Activated T-cell treated with anti-CD3 and anti-CD28 coated beads, Interleukin-2, amount 50 U/mL, for 72 hours (primary cell): ENCODE measurements at regions not wholly inside any gene's neighbourhood (a gene's known extent, or its start where the extent isn't known, plus 50 kb on each side); places are given as distances from the start of the nearest gene placed in this dataset.

ENCODE experiments used
- ATAC-seq, 2 donors: fragments of 150-1000 bp; cut with Tn5 transposase; replicated peaks in 1 of 2; 2 replicates each; pipeline ENCODE4 v1.10.0; 2021; ENCODE audit warnings: moderate library complexity in 2 of 2, mild to moderate bottlenecking in 1 of 2
- DNase-seq, 2 donors: peaks; one replicate each; pipeline ENCODE4 v3.0.0; 2021 to 2022; ENCODE audit warnings: mixed read lengths in 1 of 2
- H3K27ac Mint-ChIP-seq: one replicate; pipeline ENCODE4 v1.8.0; 2022; ENCODE audit warnings: mild to moderate bottlenecking, moderate library complexity, mixed read lengths
- H3K27me3 Mint-ChIP-seq: one replicate; pipeline ENCODE4 v1.8.0; 2022; ENCODE audit warnings: low read depth, mixed read lengths
- H3K36me3 Mint-ChIP-seq, 2 donors: one replicate each; pipeline ENCODE4 v1.8.0; 2022; ENCODE audit warnings: mixed read lengths in 2 of 2, mild to moderate bottlenecking in 1 of 2; ENCODE audit not compliant: insufficient read depth in 2 of 2
- H3K4me1 Mint-ChIP-seq: one replicate; pipeline ENCODE4 v1.8.0; 2022; ENCODE audit warnings: low read depth, mixed read lengths
- H3K4me3 Mint-ChIP-seq, 2 donors: one replicate each; pipeline ENCODE4 v1.8.0; 2022; ENCODE audit warnings: mild to moderate bottlenecking in 2 of 2, mixed read lengths in 2 of 2, moderate library complexity in 2 of 2
- H3K9me3 Mint-ChIP-seq, 2 donors: one replicate each; pipeline ENCODE4 v1.8.0; 2022; ENCODE audit warnings: mixed read lengths in 2 of 2

DNA sequence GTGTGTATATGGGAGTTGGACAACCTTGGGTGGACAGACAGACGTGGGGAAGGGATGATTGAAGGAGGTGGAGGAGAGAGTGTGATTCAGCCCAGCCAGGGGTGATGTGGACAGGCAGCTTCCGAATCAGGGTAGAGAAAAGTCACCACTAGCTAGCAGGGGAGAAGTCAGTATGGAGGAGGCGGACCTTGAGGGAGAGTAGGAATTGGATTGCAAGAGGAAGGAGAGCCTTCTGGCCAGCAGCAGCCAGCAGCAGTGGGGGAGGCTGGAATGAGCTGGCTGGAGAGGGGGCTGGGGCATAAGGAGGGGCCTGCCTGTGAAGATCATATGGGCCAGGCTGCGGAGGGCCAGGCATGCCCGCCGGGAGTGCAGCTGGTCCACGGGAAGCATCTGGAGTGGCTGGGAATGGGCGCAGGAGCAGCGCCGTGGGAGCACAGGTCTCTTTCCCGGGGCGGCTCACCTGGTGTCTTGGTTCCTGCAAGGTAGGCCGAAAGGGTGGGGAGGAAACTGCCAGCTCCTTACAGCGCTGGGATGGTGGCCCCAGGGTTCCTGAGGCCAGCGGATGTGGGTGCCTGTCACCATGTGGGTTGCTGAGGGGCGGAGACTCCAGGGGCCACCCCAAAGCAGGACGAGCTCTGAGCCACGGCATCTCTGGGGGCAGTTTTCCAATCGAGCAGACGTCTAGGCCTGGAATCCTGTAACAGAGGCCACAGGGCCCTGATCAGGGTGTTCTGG is 235.3 kb downstream of the SEC14L1 start:
- Mint-ChIP-seq H3K4me3 (peak overlapping the region; percentile 93 to 96), H3K9me3 (no peaks in the 10 kb centered on the region), H3K36me3 (peaks cover 0 to 7% of the 10 kb centered on the region in 2 donors), H3K27me3 (no peaks in the 10 kb centered on the region), H3K27ac (peak overlapping the region; percentile 77), H3K4me1 (peaks cover 73% of the 10 kb centered on the region)
- ATAC-seq (peak; percentile 72 to 73), DNase-seq (peak; percentile 84 to 86)

DNA sequence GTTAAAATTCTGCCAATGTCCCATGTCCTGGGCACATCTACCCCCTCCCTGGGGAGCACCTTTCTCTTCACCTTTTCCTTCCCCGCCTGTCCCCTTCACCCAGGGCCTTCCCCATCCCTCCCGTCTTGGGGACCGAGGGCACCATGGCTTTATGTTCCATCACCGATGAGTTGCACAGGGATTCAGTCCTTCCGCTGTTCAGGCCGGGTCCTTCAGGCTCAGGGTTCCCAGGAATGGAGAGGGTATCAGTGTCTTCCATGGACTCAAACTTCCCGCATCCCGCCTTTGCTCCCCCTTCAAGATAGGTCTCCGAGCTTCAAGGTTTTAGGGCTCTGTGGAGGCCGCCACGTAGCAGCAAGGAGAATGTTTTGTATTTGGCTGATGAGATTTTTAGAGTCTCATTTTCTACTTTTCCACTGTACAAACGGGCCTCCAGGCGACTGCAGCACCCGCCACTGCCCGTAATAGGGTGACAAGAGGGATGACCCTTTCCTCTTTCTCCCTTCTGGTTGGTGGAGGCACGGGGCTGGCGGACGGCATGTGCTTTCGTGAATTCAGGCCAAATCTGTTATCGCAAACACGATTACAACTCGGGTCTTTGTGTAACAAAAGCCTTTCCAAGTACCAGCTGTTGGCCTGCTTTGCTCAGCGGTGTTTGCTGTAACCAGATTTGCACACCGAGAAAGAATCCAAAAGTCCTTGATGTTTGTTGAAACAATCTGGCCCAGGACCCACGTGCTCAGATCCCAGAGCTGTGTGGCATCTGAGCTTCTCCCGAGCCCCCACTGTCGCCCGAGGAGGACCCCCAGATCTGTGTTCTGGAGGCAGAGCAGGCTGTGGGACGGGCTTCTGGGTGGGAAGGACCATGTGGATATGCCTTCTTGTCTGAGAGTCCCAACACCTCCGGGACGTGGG is 236.3 kb downstream of the SEC14L1 start:
- no peak for DNase-seq
- H3K9me3 Mint-ChIP-seq = no peaks in the 10 kb centered on the region

DNA sequence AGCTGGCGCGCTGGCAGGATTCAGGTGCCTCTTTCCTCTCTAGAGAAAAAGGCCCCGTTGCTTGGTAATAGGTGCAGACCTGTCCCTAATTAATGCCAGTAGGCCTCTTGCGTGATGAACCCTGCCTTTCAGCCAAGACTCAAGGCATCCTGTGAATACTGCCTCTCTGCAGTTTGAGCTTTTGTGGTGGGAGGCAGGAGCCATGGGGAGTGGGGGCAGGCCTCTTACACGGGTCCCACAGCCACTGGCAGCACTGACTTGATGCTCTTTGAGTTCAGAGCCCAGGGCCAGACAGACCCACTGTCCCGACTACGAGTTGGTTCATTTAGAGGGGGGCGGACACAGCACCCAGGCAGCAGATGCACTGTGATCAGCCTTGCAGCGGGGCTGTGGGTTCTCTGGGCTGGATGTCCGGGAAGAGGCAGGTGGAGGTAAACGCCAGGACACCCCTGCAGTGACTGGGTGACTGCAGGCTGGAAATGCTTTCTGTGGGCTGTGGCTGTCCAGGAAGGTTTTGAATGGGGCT is 237.0 kb downstream of the SEC14L1 start:
- Mint-ChIP-seq H3K4me3 (peak overlapping the region in 1 of 2 donors; percentile 33), H3K27ac (no peak overlapping the region), H3K27me3 (no peaks in the 10 kb centered on the region), H3K9me3 (no peaks in the 10 kb centered on the region), H3K4me1 (peaks cover 79% of the 10 kb centered on the region), H3K36me3 (peaks cover 0 to 7% of the 10 kb centered on the region in 2 donors)
- DNase-seq (no peak), ATAC-seq (no peak)

More for the DNA sequence above, 236.3 kb downstream of the SEC14L1 start:
- Mint-ChIP-seq H3K27me3 (no peaks in the 10 kb centered on the region), H3K4me3 (peak overlapping the region; percentile 93 to 96), H3K36me3 (peaks cover 0 to 7% of the 10 kb centered on the region in 2 donors), H3K4me1 (peaks cover 77% of the 10 kb centered on the region), H3K27ac (no peak overlapping the region)
- no peak for ATAC-seq

DNA sequence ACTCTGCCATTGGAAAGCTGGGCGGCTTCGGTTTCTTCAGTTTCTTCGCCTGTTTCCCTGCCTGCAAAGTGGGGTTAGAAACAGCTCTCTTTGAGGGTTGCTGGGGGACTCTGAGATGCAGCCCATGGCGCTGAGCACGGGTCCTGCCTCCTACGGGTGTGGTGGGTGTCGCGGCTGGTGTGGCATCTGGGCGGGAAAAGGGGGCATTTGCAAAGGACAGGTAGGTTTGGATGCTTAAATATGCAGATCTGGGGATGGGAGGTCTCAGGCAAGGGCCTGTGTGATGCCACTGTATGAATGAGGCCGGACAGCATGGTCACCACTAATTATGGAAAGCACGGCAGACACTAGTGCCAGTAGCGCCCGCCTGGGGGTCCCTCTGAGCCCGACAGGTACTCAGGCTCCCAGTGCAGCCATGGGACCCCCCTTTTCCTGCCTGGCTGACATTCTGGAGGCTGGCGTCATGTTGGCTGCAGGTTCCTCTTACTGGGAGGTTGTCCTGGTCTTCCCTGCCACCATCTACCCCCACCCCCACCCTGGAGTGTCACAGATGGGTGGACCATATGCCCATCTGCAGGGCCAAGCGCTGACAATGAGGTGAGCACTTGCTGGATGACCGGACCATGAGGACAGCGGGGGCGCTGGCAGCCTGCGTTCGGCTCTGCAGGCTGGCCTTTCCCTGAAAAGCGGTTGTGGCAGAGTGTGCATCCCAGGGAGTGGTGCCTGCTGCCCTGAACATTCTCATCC is 237.7 kb downstream of the SEC14L1 start:
- H3K4me3 Mint-ChIP-seq = peak overlapping the region; percentile 9 to 16
- ATAC-seq (no peak), DNase-seq (no peak)
- no peaks in the 10 kb centered on the region for H3K27me3 Mint-ChIP-seq
- no peaks in the 10 kb centered on the region for H3K9me3 Mint-ChIP-seq
- peaks cover 0 to 7% of the 10 kb centered on the region in 2 donors for H3K36me3 Mint-ChIP-seq
- peaks cover 86% of the 10 kb centered on the region for H3K4me1 Mint-ChIP-seq
- H3K27ac Mint-ChIP-seq = no peak overlapping the region

DNA sequence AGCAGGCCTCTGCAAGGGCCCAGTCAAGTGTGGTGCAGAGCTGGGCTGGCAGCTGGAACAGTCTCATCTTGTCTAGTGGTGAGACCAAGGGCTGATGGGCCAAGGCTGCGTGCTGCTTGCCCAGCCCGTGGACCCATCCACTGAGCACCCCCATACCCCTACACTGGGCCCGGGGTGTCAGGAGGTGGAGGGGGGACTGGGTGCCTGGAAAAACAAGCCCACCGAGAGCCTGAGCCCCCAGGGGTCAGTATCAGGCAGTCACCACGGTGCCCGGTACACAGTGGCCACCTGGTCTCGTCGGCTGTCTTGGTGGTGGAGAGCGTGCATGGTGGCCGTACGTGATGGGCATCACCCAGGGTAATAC is 238.3 kb downstream of the SEC14L1 start:
- ATAC-seq (no peak), DNase-seq (no peak)
- Mint-ChIP-seq H3K27ac (no peak overlapping the region), H3K4me3 (no peak overlapping the region), H3K27me3 (no peaks in the 10 kb centered on the region), H3K9me3 (no peaks in the 10 kb centered on the region), H3K36me3 (peaks cover 0 to 5% of the 10 kb centered on the region in 2 donors), H3K4me1 (peaks cover 92% of the 10 kb centered on the region)

DNA sequence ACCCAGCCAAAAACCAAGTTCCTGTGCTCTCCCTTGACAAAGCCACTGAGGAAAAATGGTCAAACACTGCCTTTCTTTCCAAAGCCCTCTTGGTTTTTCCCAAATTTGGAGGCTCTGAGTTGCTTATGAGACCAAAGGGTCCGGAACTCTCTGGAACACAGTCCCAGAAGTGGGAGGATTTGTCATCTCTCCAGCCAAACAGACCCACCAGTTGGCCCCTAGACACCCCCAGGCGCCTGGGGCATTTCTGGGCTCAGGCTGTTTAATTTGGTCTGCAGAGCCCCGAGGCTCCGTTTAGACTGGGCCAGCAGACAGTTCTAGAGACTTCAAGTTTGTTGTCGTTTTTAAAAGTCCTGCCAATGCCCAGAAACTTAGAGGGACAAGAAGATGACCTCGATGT is 239.1 kb downstream of the SEC14L1 start:
- Mint-ChIP-seq H3K4me3 (no peak overlapping the region), H3K9me3 (no peaks in the 10 kb centered on the region), H3K4me1 (peaks cover 92% of the 10 kb centered on the region), H3K27me3 (no peaks in the 10 kb centered on the region), H3K36me3 (peaks cover 0 to 3% of the 10 kb centered on the region in 2 donors), H3K27ac (no peak overlapping the region)
- ATAC-seq (no peak), DNase-seq (no peak)

DNA sequence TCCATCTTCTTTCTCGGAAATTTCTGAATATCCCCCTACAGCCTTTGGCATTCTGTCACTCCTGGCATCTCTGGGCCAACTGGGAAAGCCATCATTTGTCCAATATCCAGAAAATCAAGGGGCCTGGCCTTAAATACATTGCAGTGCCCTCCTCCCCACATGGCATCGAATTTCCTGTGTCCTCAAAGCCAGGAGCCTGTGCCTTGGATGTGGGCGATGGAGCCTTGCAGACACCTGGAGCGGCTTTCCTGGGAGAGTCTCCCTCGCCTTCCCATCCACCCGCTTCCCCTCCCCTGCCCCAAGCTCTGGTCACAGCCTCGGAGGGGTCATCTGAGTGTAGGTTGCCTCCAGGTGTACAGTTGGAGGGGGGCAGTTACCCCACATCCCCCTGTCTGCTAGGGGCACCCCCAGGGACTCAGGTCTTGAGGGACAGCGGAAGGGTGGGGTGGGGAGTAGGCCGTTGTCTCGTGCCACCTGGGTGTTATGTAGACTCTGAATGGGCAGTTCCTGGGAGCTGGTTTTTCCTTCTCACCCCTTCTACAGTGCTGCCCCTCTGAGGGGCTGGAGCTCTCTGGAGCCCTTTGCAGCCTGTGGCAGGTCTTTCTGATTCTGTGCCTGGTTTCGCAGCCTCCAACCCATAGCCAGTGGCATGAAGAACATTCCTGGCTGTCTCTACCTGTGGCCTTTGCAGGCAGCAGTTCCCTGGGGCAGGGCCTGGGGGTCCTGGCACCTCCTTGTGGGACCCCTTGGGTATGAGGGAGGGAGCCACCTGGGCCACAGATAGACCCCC is 239.8 kb downstream of the SEC14L1 start:
- H3K36me3 Mint-ChIP-seq = peaks cover 0 to 3% of the 10 kb centered on the region in 2 donors
- H3K27ac Mint-ChIP-seq = no peak overlapping the region
- ATAC-seq (no peak), DNase-seq (no peak)
- H3K27me3 Mint-ChIP-seq = no peaks in the 10 kb centered on the region
- no peaks in the 10 kb centered on the region for H3K9me3 Mint-ChIP-seq
- H3K4me1 Mint-ChIP-seq = peaks cover 88% of the 10 kb centered on the region
- H3K4me3 Mint-ChIP-seq = no peak overlapping the region

DNA sequence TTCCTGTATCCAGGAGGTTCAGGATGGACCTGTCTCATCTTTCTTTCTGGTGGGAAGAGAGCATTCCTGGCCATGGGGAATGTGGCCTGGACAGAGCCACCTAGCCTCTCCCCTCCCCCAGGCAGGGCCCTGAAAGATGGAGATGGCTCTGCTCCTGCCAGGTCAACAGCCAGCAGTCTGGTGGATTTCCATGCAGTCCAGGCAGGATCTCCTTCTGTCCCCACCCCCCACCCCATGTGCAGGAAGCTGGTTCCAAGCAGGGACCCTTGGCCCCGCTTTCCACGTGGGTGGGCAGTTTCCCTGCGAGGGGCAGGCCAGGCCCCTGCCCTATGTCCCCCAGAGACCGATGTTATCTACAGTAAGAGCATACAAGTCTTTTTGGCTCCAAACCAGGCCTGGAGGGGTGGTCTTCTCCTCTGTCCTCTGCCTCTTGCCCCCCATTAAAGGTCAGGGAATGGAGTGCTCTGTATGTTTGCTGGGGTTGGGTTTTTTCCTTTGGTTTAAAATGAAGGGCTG is 240.5 kb downstream of the SEC14L1 start:
- Mint-ChIP-seq H3K4me3 (peak overlapping the region; percentile 6 to 79), H3K27me3 (no peaks in the 10 kb centered on the region), H3K4me1 (peaks cover 88% of the 10 kb centered on the region), H3K36me3 (no peaks in the 10 kb centered on the region), H3K27ac (peak overlapping the region; percentile 43), H3K9me3 (no peaks in the 10 kb centered on the region)
- ATAC-seq (no peak), DNase-seq (no peak)

DNA sequence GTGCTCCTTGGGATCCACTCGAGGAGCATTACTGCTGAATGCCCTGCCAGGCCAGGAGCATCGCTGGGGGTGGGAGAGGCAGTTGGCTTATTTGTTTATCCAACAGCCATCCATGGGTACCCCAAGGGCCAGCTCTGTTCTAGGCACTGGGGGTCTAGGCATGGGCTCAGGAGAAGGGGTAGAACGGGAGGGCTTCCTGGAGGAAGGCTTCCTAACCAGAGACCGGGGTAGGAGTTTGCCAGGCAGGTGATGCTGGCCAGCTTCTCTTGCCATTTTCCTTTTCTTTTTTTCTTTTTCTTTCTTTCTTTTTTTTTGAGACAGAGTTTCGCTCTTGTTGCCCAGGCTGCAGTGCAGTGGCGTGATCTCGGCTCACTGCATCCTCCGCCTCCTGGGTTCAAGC is 241.0 kb downstream of the SEC14L1 start:
- peak overlapping the region; percentile 46 to 79 for H3K4me3 Mint-ChIP-seq
- no peaks in the 10 kb centered on the region for H3K36me3 Mint-ChIP-seq
- no peaks in the 10 kb centered on the region for H3K9me3 Mint-ChIP-seq
- H3K27me3 Mint-ChIP-seq = no peaks in the 10 kb centered on the region
- H3K27ac Mint-ChIP-seq = peak overlapping the region; percentile 60
- DNase-seq (no peak), ATAC-seq (no peak)
- H3K4me1 Mint-ChIP-seq = peaks cover 88% of the 10 kb centered on the region

DNA sequence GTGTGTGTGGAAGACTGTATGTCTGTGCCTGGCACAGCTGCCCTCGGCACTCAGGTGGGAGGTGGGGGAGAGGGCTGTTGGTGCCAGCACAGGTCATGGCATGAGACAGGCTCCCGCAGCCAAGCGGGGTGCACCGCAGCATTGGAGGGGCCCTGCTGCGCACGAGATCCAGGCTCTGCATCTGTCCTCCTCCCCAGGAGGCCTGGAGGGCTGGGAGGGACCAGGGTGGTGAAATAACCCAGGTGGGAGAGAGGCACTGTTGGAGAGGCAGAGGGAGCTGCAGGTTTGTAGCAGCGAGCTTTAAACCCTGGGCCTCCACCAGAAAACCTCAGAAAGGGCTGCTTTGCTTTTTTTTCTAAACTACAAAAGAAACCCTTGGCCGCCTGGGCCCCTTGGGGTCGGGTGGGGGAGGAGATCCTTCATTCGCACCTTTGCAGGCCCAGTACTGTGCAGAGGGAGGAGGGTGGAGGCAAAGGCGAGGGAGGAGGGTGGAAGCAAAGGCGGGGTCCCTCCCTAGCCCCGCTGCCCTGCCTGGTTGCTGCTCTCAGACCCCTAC is 241.7 kb downstream of the SEC14L1 start:
- no peaks in the 10 kb centered on the region for H3K9me3 Mint-ChIP-seq
- no peaks in the 10 kb centered on the region for H3K36me3 Mint-ChIP-seq
- peaks cover 88% of the 10 kb centered on the region for H3K4me1 Mint-ChIP-seq
- DNase-seq (peak; percentile 53 to 74), ATAC-seq (peak; percentile 56 to 77)
- H3K27me3 Mint-ChIP-seq = no peaks in the 10 kb centered on the region
- peak overlapping the region; percentile 60 for H3K27ac Mint-ChIP-seq
- H3K4me3 Mint-ChIP-seq = peak overlapping the region; percentile 46 to 79

DNA sequence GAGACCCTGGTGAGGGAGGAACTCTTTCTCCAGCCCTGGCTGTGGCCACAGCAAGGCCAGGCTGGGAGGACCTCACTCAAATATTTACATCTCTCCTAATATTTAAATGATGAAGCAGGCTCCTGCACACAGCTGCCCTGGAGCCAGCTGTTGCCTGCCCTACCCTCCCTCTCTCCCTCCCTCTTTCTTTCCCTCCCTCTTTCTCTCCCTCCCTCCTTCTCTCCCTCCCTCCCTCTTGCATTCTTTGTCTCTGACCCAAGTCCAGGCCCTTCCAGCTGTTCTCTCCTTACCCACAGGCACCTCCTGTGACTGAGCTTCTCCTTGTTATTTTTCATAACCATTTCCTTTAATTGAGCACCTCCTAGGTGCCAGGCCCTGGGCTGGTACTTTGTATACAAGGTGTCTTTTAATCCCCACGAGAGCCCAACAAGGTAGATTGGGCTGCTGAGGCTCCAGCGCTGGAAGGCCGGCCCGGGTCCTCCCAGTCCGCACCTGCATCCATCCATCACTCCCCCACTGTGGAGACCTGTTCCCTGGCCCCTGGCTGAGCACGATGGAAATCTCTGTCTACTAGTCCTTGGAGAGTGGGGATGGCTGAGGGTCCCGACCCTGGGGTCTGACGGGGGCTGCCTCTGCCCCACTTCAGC is 242.3 kb downstream of the SEC14L1 start:
- Mint-ChIP-seq H3K36me3 (no peaks in the 10 kb centered on the region), H3K9me3 (no peaks in the 10 kb centered on the region), H3K4me1 (peaks cover 85% of the 10 kb centered on the region), H3K4me3 (peak overlapping the region; percentile 79 to 80), H3K27ac (peak overlapping the region; percentile 75), H3K27me3 (no peaks in the 10 kb centered on the region)
- ATAC-seq = peak in 1 of 2 donors; percentile 4
- DNase-seq = no peak
